Breast epithelium (tissue), 4 donors: ENCODE measurements at regions not wholly inside any gene's neighbourhood (a gene's known extent, or its start where the extent isn't known, plus 50 kb on each side); places are given as distances from the start of the nearest gene placed in this dataset.

Experiments
- DNase-seq, 2 donors: peaks; one replicate each; pipeline ENCODE4 v3.0.0-alpha.2; 2019; ENCODE audit warnings: low spot score in 2 of 2
- H3K27ac ChIP-seq, 2 donors: fragments of 200-600 bp; sonication (generic) in 1 of 2; one replicate each; pipeline ENCODE4 v1.5.1; 2016 to 2019; ENCODE audit warnings: mild to moderate bottlenecking in 1 of 2
- H3K27me3 ChIP-seq, 2 donors: fragments of 200-600 bp; sonication (generic) in 1 of 2; one replicate each; pipeline versions ENCODE4 v1.5.1 to v1.6.0; 2017 to 2019; ENCODE audit warnings: control low read depth in 1 of 2, mild to moderate bottlenecking in 1 of 2
- H3K36me3 ChIP-seq: fragments of 200-600 bp; one replicate; pipeline ENCODE4 v1.5.1; 2019
- H3K4me1 ChIP-seq, 2 donors: fragments of 200-600 bp; sonication (generic); one replicate each; pipeline ENCODE4 v1.5.1; 2016 to 2019; ENCODE audit warnings: control low read depth in 1 of 2
- H3K4me3 ChIP-seq, 3 donors: fragments of 200-600 bp; sonication (generic); 1 replicate in 2 of 3; 2 replicates in 1 of 3; pipeline ENCODE4 v1.5.1; 2016 to 2019; ENCODE audit warnings: mild to moderate bottlenecking in 3 of 3, moderate library complexity in 2 of 3
- H3K9me3 ChIP-seq, 2 donors: fragments of 200-600 bp; sonication (generic) in 1 of 2; one replicate each; pipeline ENCODE4 v1.5.1; 2016 to 2019; ENCODE audit warnings: control low read depth in 1 of 2
- CTCF ChIP-seq, 3 donors: fragments of 450-650 bp; IDR thresholded peaks; one replicate each; pipeline ENCODE4 v1.5.1; 2016 to 2017; ENCODE audit warnings: antibody characterized with exemption in 3 of 3, mild to moderate bottlenecking in 3 of 3, moderate library complexity in 3 of 3
- POLR2A ChIP-seq: fragments of 450-650 bp; IDR thresholded peaks from one replicate; pipeline ENCODE4 v1.6.1; 2016; ENCODE audit warnings: antibody characterized with exemption, mild to moderate bottlenecking, moderate library complexity
- POLR2AphosphoS5 ChIP-seq, 3 donors: sonication (generic); formaldehyde crosslinking; IDR thresholded peaks; one replicate each; pipeline ENCODE4 v1.6.1; 2017; ENCODE audit warnings: antibody characterized with exemption in 3 of 3
- intact Hi-C: fragments of 100-400 bp; cut with DNase I; formaldehyde crosslinking; loops from one replicate; pipeline ENCODE4 v1.15.1; 2023; ENCODE audit warnings: low total_unique reads

- Histone ChIP-seq H3K9me3 (no peaks in the 10 kb centered on the region), H3K4me3 (no peak overlapping the region), H3K27ac (no peak overlapping the region), H3K27me3 (no peaks in the 10 kb centered on the region), H3K4me1 (no peaks in the 10 kb centered on the region), H3K36me3 (no peaks in the 10 kb centered on the region)
- no peak for DNase-seq
- intact Hi-C loops, result no loop called here
- no peak for TF ChIP-seq CTCF (IDR thresholded peaks at IDR 0.05)
- TF ChIP-seq POLR2A, result no peak
- no peak for TF ChIP-seq POLR2AphosphoS5 (IDR thresholded peaks at IDR 0.05)
Measured at GRCh38 chr12:69117566-69118266, 121.7 kb upstream of the CPSF6 start.

- H3K27ac ChIP-seq, result no peak overlapping the region
- no peaks in the 10 kb centered on the region for H3K36me3 ChIP-seq
- DNase-seq, result no peak
- H3K9me3 ChIP-seq, result no peaks in the 10 kb centered on the region
- H3K27me3 ChIP-seq, result no peaks in the 10 kb centered on the region
- intact Hi-C loops, result no loop called here
- H3K4me3 ChIP-seq, result no peak overlapping the region
- no peak for TF ChIP-seq POLR2A
- no peak for TF ChIP-seq POLR2AphosphoS5 (IDR thresholded peaks at IDR 0.05)
- TF ChIP-seq CTCF (IDR thresholded peaks at IDR 0.05), result no peak
- H3K4me1 ChIP-seq, result no peaks in the 10 kb centered on the region
Measured at GRCh38 chr12:69118516-69118915, 120.9 kb upstream of the CPSF6 start.

- no peaks in the 10 kb centered on the region for H3K36me3 ChIP-seq
- no peaks in the 10 kb centered on the region for H3K9me3 ChIP-seq
- intact Hi-C loops, result no loop called here
- H3K4me1 ChIP-seq, result no peaks in the 10 kb centered on the region
- TF ChIP-seq POLR2AphosphoS5 (IDR thresholded peaks at IDR 0.05), result no peak
- TF ChIP-seq CTCF (IDR thresholded peaks at IDR 0.05), result no peak
- TF ChIP-seq POLR2A, result no peak
- H3K27me3 ChIP-seq, result no peaks in the 10 kb centered on the region
- no peak for DNase-seq
- H3K27ac ChIP-seq, result no peak overlapping the region
- no peak overlapping the region for H3K4me3 ChIP-seq
Measured at GRCh38 chr12:69119770-69120169, 119.6 kb upstream of the CPSF6 start.

GRCh38 chr12:69120354-69120753, 119.0 kb upstream of the CPSF6 start:
- H3K27ac ChIP-seq, result no peak overlapping the region
- no peaks in the 10 kb centered on the region for H3K36me3 ChIP-seq
- intact Hi-C loops, result no loop called here
- H3K4me3 ChIP-seq, result no peak overlapping the region
- H3K27me3 ChIP-seq, result no peaks in the 10 kb centered on the region
- DNase-seq, result no peak
- no peak for TF ChIP-seq POLR2AphosphoS5 (IDR thresholded peaks at IDR 0.05)
- TF ChIP-seq POLR2A, result no peak
- no peak for TF ChIP-seq CTCF (IDR thresholded peaks at IDR 0.05)
- no peaks in the 10 kb centered on the region for H3K4me1 ChIP-seq
- no peaks in the 10 kb centered on the region for H3K9me3 ChIP-seq

- intact Hi-C loops, result no loop called here
- no peaks in the 10 kb centered on the region for H3K36me3 ChIP-seq
- no peaks in the 10 kb centered on the region for H3K9me3 ChIP-seq
- TF ChIP-seq POLR2AphosphoS5 (IDR thresholded peaks at IDR 0.05) (no peak), POLR2A (no peak), CTCF (IDR thresholded peaks at IDR 0.05) (no peak)
- no peak overlapping the region for H3K4me3 ChIP-seq
- DNase-seq, result no peak
- no peaks in the 10 kb centered on the region for H3K27me3 ChIP-seq
- H3K4me1 ChIP-seq, result no peaks in the 10 kb centered on the region
- H3K27ac ChIP-seq, result no peak overlapping the region
Measured at GRCh38 chr12:69123311-69123710, 116.1 kb upstream of the CPSF6 start.
